Stimulated activated CD4-positive, alpha-beta T cell treated with anti-CD3 and anti-CD28 coated beads, Interleukin-12 subunit alpha, Interleukin-12 subunit beta, amount 100 ng/mL, for 4 hours (primary cell): ENCODE measurements at regions not wholly inside any gene's neighbourhood (a gene's known extent, or its start where the extent isn't known, plus 50 kb on each side); places are given as distances from the start of the nearest gene placed in this dataset.
A peak's percentile ranks its signal among the peaks of the same experiment; 100 is the strongest.

Experiments
- DNase-seq: peaks from one replicate; pipeline ENCODE4 v3.0.0-alpha.2; 2020

GRCh38 chr9:105024529-105024928, 96.6 kb upstream of the ABCA1 start:
- no peak for DNase-seq

DNA sequence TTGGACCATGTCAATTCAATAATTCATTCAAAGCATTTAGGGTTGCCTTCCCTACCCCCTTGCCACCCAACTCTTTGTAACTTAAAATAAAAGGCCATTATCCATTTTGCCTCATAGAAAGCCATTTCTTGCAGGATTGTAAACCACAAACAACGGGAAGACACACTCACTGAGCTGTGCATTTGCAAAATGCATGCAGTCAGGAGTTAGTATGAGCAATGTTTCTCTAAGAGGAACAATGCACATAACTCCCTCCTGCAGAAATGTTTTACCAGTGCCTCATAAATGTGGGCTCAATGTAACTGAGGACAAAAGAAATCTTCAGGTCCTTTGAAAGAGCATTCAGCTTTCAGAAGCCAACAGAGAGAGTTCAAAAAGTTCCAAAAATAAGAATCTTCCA, 98.5 kb upstream of the ABCA1 start:
- DNase-seq, result no peak

DNA sequence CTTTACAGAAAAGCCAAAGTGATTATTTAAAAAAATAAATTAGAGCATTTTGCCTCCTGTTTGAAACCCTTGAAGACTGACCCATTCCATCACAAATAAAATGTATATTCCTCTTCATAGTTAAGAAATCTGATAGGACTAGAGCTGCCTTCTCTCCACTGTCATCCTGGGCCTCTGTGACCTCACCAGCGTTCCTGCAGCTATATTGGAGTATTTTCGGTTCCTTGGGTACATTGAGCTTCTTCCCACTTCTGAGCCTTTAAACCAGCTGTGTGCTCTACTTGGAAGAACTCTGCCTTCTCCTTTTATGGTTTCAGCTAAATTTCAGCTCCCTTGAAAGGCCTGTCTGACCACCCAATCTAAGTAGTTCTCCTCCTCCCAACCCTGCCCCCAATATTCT, 99.1 kb upstream of the ABCA1 start:
- DNase-seq, result no peak

DNA sequence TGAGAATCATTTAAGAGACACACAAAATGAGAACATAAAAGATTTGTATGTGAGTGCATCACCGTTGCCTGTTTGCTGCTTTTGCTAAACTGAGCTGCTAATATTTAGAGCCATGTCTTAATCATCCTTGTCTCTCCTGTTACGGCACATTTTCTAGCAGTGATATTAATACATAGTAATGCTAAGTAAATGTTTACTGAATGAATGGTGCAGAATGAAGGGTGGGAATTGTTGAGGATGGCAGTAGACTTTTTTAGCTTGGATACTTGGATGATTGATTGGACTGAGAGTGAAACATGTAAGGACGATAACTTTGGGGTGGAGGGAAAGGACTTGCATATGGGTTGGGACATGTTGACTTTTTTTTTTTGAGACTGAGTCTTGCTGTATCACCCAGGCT, 102.3 kb upstream of the ABCA1 start:
- DNase-seq, result no peak

DNA sequence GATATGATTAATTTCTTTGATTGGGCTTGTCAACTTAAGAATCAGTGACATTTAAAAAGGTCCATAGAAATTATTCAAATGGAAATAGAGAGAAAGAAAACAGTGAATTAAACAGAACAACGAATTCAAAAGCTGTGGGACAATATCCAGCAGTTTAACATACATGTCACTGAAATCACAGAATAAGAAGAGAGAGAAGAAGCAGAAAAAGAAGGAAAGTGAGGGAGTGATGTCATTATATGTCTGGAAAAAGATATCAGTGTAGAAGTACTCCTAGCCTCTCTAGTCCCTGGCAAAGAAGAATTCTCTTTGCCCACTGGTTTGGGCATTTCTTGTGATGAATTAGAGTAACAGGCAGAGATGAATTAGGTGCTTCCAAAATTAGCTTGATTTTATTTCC, 109.2 kb upstream of the ABCA1 start:
- DNase-seq, result no peak

DNA sequence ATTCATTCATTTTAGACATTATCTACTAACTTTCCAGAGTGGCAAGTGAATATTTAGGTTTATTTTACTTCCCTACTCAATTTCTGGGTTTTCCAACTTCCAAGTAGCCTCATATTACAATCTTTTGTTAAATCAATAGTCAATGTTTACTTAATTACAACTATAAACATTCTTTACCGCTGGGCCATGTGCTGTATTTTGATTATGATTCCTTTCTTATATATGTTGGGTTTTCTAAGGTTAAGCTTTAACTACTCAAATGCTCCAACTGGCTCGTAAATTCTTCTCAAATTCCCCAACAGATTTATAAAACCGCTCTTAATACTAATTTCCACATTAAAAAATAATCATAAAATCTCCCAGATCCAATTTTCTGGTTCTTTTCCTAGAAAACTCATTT, 110.1 kb upstream of the ABCA1 start:
- no peak for DNase-seq

DNA sequence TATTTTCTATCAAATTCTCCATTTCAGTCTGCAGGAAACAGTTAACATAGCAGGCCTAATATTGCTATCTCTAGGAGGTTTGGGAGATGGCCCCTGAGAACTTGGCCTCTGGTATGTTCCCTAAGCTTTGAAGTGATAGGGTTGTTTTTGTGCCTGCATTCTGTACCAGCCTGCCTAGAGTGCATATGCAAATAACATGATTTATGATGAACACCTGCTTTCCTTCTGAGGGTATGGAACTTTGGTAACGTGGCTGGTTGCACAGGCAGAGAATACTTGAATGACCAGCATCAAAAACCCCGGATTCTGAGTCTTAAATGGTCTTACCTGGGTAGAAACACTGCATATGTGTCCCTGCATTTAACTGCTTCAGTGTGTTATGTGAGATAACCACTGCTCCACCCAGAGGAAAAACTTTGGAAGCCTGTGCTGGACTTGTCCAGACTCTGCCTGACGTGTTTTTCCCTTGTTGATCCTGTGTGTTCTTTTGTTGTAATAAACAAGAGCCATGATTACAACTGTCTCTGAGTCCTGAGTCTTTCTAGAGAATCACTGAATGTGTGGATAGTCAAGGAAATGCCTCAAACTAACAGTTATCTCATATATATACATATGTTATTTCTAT, 111.3 kb upstream of the ABCA1 start:
- no peak for DNase-seq

GRCh38 chr9:105043370-105043936, 115.5 kb upstream of the ABCA1 start:
- DNase-seq, result no peak

GRCh38 chr9:105044518-105044917, 116.6 kb upstream of the ABCA1 start:
- DNase-seq, result no peak

GRCh38 chr9:105046907-105047741, 119.2 kb upstream of the ABCA1 start:
- no peak for DNase-seq

DNA sequence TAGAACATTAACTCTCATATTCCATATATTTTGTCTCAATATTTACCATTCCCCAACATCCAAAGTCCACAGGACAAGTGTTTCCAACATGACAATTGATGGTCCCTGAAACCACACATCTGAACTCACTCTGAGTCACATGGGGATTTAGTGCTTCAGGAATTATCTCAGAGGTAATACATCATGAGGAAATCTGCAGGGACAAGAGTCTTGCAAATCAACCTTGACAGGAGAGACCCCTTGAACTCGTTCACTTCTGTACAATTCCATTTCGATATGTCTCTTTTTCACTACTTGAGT, 119.7 kb upstream of the ABCA1 start:
- DNase-seq, result no peak

- no peak for DNase-seq
Measured at GRCh38 chr9:105048331-105048730, 120.4 kb upstream of the ABCA1 start.

DNA sequence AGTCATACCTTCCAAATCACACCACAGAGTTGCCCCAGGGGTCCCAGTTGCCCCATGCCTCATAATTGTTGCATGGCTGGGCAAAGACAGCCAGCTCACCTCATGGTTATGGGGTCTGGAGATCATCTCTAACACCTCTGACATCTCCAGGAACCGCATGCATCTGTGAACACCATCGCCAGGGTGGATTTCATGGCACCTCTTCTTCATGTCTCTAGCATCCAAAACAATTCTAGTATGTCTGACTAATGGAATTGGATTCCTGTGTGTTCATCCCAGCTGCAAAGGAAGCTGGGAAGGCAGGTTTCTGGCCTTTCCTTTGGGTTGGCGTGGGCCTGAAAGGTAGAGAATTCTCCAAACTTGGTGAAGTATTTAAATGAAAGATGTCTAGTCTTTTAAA, 122.3 kb upstream of the ABCA1 start:
- DNase-seq, result no peak

GRCh38 chr9:105051897-105052296, 123.9 kb upstream of the ABCA1 start:
- DNase-seq, result no peak

- DNase-seq, result no peak
Measured at GRCh38 chr9:105052346-105052745, 124.4 kb upstream of the ABCA1 start.

GRCh38 chr9:105053209-105053652, 125.3 kb upstream of the ABCA1 start:
- DNase-seq, result peak; percentile 22

GRCh38 chr9:105054491-105054890, 126.5 kb upstream of the ABCA1 start:
- no peak for DNase-seq

DNA sequence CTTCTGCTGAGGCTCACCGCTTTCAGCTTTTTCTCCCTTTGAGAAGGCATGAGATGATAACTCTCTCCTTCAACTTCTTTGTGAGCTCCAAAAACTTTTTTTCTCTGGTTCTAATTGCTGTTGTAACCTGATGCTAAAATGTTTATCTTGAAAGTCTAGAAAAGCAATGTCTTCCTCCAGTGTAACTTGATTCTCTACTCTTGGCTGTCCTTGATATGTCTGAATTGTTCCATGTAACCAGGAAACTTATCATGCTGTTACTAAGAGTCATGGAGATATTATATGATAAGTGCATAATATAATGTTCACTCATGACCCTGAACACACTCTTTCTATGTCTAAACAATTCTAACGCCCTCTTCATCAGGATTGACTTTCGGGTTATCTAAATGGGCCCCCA, 128.0 kb upstream of the ABCA1 start:
- DNase-seq, result no peak

- no peak for DNase-seq
Measured at GRCh38 chr9:105057551-105057950, 129.6 kb upstream of the ABCA1 start.

DNA sequence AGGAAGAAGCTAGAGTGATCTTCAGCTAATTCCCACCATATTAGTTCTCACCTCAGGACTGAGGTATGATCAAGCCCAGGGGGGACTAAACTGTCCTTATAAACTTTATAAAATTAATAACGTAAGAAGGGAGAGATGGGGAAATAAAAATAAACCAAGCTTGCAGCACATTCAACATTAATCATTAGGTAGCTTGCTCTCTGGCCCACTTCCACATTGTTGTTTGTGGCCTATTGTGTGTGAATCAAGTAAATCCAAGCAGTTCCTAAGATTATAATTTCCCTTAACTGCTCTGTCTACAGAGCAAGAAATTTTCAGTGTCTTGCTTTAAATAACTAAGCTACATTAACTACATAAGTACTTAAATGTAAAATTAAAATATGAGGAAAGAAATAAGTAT, 131.3 kb upstream of the ABCA1 start:
- DNase-seq, result no peak

GRCh38 chr9:105062222-105062855, 134.4 kb upstream of the ABCA1 start:
- no peak for DNase-seq

DNA sequence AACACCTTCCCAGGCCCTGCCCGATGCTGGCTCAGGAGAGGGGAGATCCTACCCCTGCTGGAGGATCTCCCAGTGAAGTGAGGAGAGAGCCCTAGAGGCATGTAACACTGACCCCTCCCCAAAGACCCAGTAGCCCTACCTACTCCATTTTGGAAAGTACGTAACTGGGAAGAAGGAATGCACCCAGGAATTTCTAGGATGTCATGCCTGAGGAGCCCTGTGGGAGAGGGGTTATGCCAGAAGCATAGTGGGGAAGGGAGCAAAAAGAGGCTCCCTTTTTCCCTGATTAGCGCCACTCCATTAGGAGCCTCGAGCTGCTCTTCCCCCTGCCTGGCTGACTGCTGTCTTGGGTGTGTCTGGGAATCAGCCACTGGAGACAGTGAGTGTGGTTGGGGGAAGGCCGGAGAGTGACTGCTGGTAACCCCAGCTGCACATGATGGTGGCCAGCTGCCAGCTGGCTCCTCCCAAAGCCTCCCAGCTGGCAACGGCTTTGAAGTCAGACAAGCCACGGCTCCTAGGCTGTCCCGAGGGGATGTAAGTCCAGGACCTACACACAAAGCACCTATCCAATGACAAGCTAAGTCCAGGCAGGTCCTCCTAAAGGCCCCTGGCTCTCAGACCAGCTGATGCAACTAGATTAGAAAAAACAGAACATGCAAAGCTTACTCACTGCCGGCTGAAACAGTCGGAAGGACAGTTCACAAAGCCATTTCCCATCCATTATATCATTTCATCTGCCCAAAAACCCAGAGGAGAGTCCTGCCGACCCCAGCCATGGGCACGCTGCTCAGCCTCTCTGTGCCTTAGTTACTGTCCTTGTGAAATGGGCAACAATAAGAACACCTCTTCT, 136.5 kb upstream of the ABCA1 start:
- no peak for DNase-seq
